ENCODE measurements at regions not wholly inside any gene's neighbourhood (a gene's known extent, or its start where the extent isn't known, plus 50 kb on each side); places are given as distances from the start of the nearest gene placed in this dataset.

GRCh38 chr11:29781268-29781667 is 235.6 kb downstream of the KCNA4 start:
- DNase-seq, result no peak

GRCh38 chr11:29780756-29781155 is 236.1 kb downstream of the KCNA4 start:
- DNase-seq, result no peak

GRCh38 chr11:29773656-29774264 is 243.1 kb downstream of the KCNA4 start:
- DNase-seq, result no peak

GRCh38 chr11:29756871-29757270 is 260.0 kb downstream of the KCNA4 start:
- no peak for DNase-seq

GRCh38 chr11:29755474-29755873 is 261.4 kb downstream of the KCNA4 start:
- no peak for DNase-seq

GRCh38 chr11:29751618-29752017 is 265.2 kb downstream of the KCNA4 start:
- DNase-seq, result no peak

GRCh38 chr11:29750392-29750791 is 266.4 kb downstream of the KCNA4 start:
- no peak for DNase-seq

GRCh38 chr11:29734287-29734686 is 282.5 kb downstream of the KCNA4 start:
- no peak for DNase-seq

GRCh38 chr11:29713831-29714320 is 303.0 kb downstream of the KCNA4 start:
- DNase-seq, result no peak

- no peak for DNase-seq
Measured at GRCh38 chr11:29712616-29713015, 304.2 kb downstream of the KCNA4 start.

- DNase-seq, result no peak
Measured at GRCh38 chr11:29707924-29708323, 308.9 kb downstream of the KCNA4 start.

- DNase-seq, result peak; percentile 1
Measured at GRCh38 chr11:29685361-29685760, 331.5 kb downstream of the KCNA4 start.

- no peak for DNase-seq
Measured at GRCh38 chr11:29682856-29683255, 334.0 kb downstream of the KCNA4 start.

- no peak for DNase-seq
Measured at GRCh38 chr11:29679996-29680395, 336.8 kb downstream of the KCNA4 start.

- peak; percentile 2 for DNase-seq
Measured at GRCh38 chr11:29676993-29677392, 339.8 kb downstream of the KCNA4 start.

GRCh38 chr11:29669310-29669709 is 347.5 kb downstream of the KCNA4 start:
- no peak for DNase-seq

GRCh38 chr11:29657709-29658108 is 359.1 kb downstream of the KCNA4 start:
- DNase-seq, result no peak

- DNase-seq, result no peak
Measured at GRCh38 chr11:29656597-29656996, 360.2 kb downstream of the KCNA4 start.

GRCh38 chr11:29645373-29645772 is 371.5 kb downstream of the KCNA4 start:
- no peak for DNase-seq

- DNase-seq, result peak; percentile 5
Measured at GRCh38 chr11:29641201-29641600, 375.6 kb downstream of the KCNA4 start.

- no peak for DNase-seq
Measured at GRCh38 chr11:29634744-29635143, 382.1 kb downstream of the KCNA4 start.

- DNase-seq, result peak; percentile 8
Measured at GRCh38 chr11:29634244-29634643, 382.6 kb downstream of the KCNA4 start.

GRCh38 chr11:29629286-29629685 is 387.5 kb downstream of the KCNA4 start:
- peak; percentile 12 for DNase-seq

- no peak for DNase-seq
Measured at GRCh38 chr11:29628609-29629008, 388.2 kb downstream of the KCNA4 start.

- DNase-seq, result peak; percentile 5
Measured at GRCh38 chr11:29627541-29627940, 389.3 kb downstream of the KCNA4 start.
